Neural crest cell (in vitro differentiated cells): ENCODE measurements at regions not wholly inside any gene's neighbourhood (a gene's known extent, or its start where the extent isn't known, plus 50 kb on each side); places are given as distances from the start of the nearest gene placed in this dataset.

Source experiments
- DNase-seq: peaks from one replicate; pipeline ENCODE4 v3.0.0; 2021; ENCODE audit warnings: low read depth, mixed read lengths, low spot score
- H3K27ac Mint-ChIP-seq: one replicate; pipeline ENCODE4 v1.8.0; 2021; ENCODE audit warnings: mild to moderate bottlenecking, mixed read lengths; ENCODE audit not compliant: unreplicated experiment
- H3K27me3 Mint-ChIP-seq: 2 replicates; pipeline ENCODE4 v1.8.0; 2021; ENCODE audit warnings: low read depth, mild to moderate bottlenecking, mixed read lengths
- H3K36me3 Mint-ChIP-seq: 2 replicates; pipeline ENCODE4 v1.8.0; 2021; ENCODE audit warnings: low read depth, mild to moderate bottlenecking, mixed read lengths
- H3K4me1 Mint-ChIP-seq: 2 replicates; pipeline ENCODE4 v1.8.0; 2021; ENCODE audit warnings: mixed read lengths
- H3K4me3 Mint-ChIP-seq: one replicate; pipeline ENCODE4 v1.8.0; 2021; ENCODE audit warnings: mild to moderate bottlenecking, mixed read lengths
- H3K9me3 Mint-ChIP-seq: 2 replicates; pipeline ENCODE4 v1.8.0; 2021; ENCODE audit warnings: mixed read lengths
- TF ChIP-seq, protein P1 (sequence below): fragments of 200-600 bp; sonication (generic); conservative IDR thresholded peaks from 2 replicates; pipeline ENCODE4 v1.5.0; 2021; ENCODE audit warnings: antibody characterized with exemption, mild to moderate bottlenecking

DNA sequence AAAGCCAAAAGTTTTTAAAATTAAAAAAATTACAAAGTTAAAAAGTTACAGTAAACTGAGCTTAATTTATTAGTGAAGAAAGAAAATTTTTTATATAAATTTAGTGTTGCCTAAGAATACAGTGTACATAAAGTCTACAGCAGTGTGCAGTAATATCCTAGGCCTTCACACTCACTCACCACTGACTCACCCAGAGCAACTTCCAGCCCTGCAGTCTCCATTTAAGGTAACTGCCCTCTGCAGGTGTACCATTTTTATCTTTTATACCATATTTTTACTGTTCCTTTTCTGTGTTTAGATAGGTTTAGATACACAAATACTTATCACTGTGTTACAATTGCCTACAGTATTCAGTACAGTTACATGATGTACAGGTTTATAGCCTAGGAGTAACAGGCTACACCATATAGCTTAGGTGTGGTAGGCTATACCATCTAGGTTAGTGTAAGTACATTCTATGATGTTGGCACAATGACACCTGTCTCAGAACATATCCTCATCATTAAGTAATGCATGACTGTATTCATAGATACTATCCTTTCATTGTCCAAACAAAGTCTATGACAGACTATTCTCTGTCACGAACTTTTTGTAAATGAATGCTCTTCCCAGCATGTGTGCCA is 78.6 kb upstream of the PBX1 start:
- Mint-ChIP-seq H3K9me3 (no peaks in the 10 kb centered on the region), H3K27me3 (no peaks in the 10 kb centered on the region), H3K36me3 (no peaks in the 10 kb centered on the region), H3K4me3 (no peak overlapping the region), H3K4me1 (no peaks in the 10 kb centered on the region), H3K27ac (no peak overlapping the region)
- no peak for DNase-seq
- TF ChIP-seq, protein P1, sequence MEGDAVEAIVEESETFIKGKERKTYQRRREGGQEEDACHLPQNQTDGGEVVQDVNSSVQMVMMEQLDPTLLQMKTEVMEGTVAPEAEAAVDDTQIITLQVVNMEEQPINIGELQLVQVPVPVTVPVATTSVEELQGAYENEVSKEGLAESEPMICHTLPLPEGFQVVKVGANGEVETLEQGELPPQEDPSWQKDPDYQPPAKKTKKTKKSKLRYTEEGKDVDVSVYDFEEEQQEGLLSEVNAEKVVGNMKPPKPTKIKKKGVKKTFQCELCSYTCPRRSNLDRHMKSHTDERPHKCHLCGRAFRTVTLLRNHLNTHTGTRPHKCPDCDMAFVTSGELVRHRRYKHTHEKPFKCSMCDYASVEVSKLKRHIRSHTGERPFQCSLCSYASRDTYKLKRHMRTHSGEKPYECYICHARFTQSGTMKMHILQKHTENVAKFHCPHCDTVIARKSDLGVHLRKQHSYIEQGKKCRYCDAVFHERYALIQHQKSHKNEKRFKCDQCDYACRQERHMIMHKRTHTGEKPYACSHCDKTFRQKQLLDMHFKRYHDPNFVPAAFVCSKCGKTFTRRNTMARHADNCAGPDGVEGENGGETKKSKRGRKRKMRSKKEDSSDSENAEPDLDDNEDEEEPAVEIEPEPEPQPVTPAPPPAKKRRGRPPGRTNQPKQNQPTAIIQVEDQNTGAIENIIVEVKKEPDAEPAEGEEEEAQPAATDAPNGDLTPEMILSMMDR, result no peak

DNA sequence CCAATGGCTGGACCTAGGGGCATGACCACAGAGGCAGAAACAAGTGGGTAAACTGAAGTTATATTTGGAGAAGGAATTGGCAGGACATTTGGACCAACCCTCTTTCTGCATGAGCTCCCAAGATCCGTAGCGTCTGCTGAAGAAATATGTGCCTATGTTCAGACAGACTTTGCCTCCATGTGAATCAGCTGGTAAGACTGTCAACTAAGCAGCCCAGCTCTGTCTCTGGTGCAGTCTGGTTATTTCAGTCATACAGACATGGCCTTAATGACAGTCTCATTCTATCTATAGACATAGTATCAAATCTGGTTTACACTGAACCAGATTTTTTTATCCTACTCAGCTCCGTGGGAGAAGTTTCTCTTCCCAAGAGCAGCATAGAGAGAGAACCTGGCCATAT is 63.1 kb upstream of the PBX1 start:
- no peaks in the 10 kb centered on the region for H3K4me1 Mint-ChIP-seq

DNA sequence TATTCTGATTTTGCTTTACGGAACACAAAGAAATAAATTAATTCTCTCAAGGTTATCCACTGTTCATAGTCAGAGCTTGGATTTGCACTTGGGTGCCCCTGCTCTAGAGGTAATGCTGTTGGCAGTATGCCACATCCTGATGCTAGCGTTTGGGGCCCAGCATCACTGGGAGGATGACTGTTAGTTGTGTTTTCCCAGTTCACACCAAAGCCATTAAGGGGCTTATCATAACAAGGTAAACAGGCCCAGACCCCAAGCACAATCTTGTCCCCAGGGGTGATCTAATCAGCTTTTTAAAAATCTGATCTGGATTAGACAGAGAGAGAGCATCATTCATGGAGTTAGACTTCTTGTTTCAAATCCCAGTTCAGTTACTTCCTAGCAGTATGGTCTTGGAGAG is 60.2 kb upstream of the PBX1 start:
- Mint-ChIP-seq H3K27me3 (no peaks in the 10 kb centered on the region), H3K4me1 (no peaks in the 10 kb centered on the region), H3K9me3 (peaks cover 17% of the 10 kb centered on the region), H3K36me3 (peaks cover 4% of the 10 kb centered on the region), H3K4me3 (no peak overlapping the region), H3K27ac (no peak overlapping the region)
- DNase-seq, result no peak
- TF ChIP-seq, protein P1, result no peak

More for the DNA sequence above, 63.1 kb upstream of the PBX1 start:
- Mint-ChIP-seq H3K27me3 (no peaks in the 10 kb centered on the region), H3K9me3 (peaks cover 5% of the 10 kb centered on the region), H3K36me3 (no peaks in the 10 kb centered on the region), H3K4me3 (no peak overlapping the region), H3K27ac (no peak overlapping the region)
- TF ChIP-seq, protein P1, result no peak
- no peak for DNase-seq

DNA sequence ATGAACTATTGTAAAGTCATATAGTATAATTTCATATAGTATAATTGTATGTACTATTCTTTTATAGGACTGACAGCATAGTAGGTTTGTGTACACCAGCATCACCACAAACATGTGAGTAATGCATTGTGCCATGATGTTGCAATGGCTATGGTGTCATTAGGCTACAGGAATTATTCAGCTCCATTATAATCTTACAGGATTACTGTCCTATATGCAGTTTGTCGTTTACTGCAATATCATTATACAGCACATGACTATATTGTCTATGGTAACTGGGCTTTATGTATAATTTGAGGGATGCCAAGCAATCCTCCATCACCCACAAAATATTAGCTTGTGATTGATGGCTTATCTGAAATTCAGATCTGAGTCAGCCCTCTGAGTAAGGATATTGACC is 54.2 kb upstream of the PBX1 start:
- DNase-seq, result no peak
- H3K27ac Mint-ChIP-seq, result no peak overlapping the region
- H3K9me3 Mint-ChIP-seq, result peaks cover 12% of the 10 kb centered on the region
- TF ChIP-seq, protein P1, result no peak
- no peaks in the 10 kb centered on the region for H3K27me3 Mint-ChIP-seq
- H3K4me1 Mint-ChIP-seq, result no peaks in the 10 kb centered on the region
- H3K4me3 Mint-ChIP-seq, result no peak overlapping the region
- H3K36me3 Mint-ChIP-seq, result peaks cover 4% of the 10 kb centered on the region
